Mesothelial cell of epicardium (in vitro differentiated cells): ENCODE measurements at regions not wholly inside any gene's neighbourhood (a gene's known extent, or its start where the extent isn't known, plus 50 kb on each side); places are given as distances from the start of the nearest gene placed in this dataset.
A peak's percentile ranks its signal among the peaks of the same experiment; 100 is the strongest.

Experiments used
- DNase-seq, 2 experiments: peaks; one replicate each; pipeline ENCODE4 v3.0.0; 2021; ENCODE audit warnings: low spot score in 2 of 2; ENCODE audit not compliant: unreplicated experiment in 2 of 2
- H3K27ac Mint-ChIP-seq: 2 replicates; pipeline ENCODE4 v1.8.0; 2021; ENCODE audit warnings: mixed read lengths
- H3K27me3 Mint-ChIP-seq: 2 replicates; pipeline ENCODE4 v1.8.0; 2021; ENCODE audit warnings: low read depth, mixed read lengths
- H3K36me3 Mint-ChIP-seq: 2 replicates; pipeline ENCODE4 v1.8.0; 2021; ENCODE audit warnings: mixed read lengths
- H3K4me1 Mint-ChIP-seq: 2 replicates; pipeline ENCODE4 v1.8.0; 2021; ENCODE audit warnings: mixed read lengths
- H3K4me3 Mint-ChIP-seq: 2 replicates; pipeline ENCODE4 v1.8.0; 2021; ENCODE audit warnings: mild to moderate bottlenecking, moderate library complexity, mixed read lengths
- H3K9me3 Mint-ChIP-seq: 2 replicates; pipeline ENCODE4 v1.8.0; 2021; ENCODE audit warnings: mixed read lengths
- CTCF ChIP-seq: fragments of 200-600 bp; sonication (generic); IDR thresholded peaks from one replicate; pipeline ENCODE4 v1.5.0; 2021; ENCODE audit warnings: antibody characterized with exemption; ENCODE audit not compliant: unreplicated experiment

GRCh38 chr15:29968895-29969561 is 113.7 kb upstream of the GOLGA8J start:
- peaks cover 4% of the 10 kb centered on the region for H3K36me3 Mint-ChIP-seq
- H3K9me3 Mint-ChIP-seq, result peaks cover 21% of the 10 kb centered on the region
- no peak overlapping the region for H3K27ac Mint-ChIP-seq
- H3K27me3 Mint-ChIP-seq, result peaks cover 61% of the 10 kb centered on the region
- TF ChIP-seq CTCF, result no peak
- peak overlapping the region; percentile 67 for H3K4me3 Mint-ChIP-seq
- no peaks in the 10 kb centered on the region for H3K4me1 Mint-ChIP-seq
- peak in 1 of 2 experiments; percentile 26 for DNase-seq

GRCh38 chr15:29968099-29968894 is 114.5 kb upstream of the GOLGA8J start:
- no peak overlapping the region for H3K27ac Mint-ChIP-seq
- peaks cover 4% of the 10 kb centered on the region for H3K36me3 Mint-ChIP-seq
- peaks cover 20% of the 10 kb centered on the region for H3K9me3 Mint-ChIP-seq
- peak overlapping the region; percentile 66 for H3K4me3 Mint-ChIP-seq
- no peaks in the 10 kb centered on the region for H3K4me1 Mint-ChIP-seq
- TF ChIP-seq CTCF, result no peak
- peak; percentile 34 to 58 for DNase-seq
- H3K27me3 Mint-ChIP-seq, result peaks cover 62% of the 10 kb centered on the region

- Mint-ChIP-seq H3K27ac (no peak overlapping the region), H3K27me3 (peaks cover 40% of the 10 kb centered on the region), H3K36me3 (no peaks in the 10 kb centered on the region), H3K4me3 (no peak overlapping the region), H3K4me1 (no peaks in the 10 kb centered on the region), H3K9me3 (no peaks in the 10 kb centered on the region)
- no peak for DNase-seq
- TF ChIP-seq CTCF, result no peak
Measured at GRCh38 chr15:29962407-29962806, 120.3 kb upstream of the GOLGA8J start.

GRCh38 chr15:29959384-29960137 is 123.2 kb upstream of the GOLGA8J start:
- no peaks in the 10 kb centered on the region for H3K36me3 Mint-ChIP-seq
- H3K4me3 Mint-ChIP-seq, result no peak overlapping the region
- no peaks in the 10 kb centered on the region for H3K9me3 Mint-ChIP-seq
- H3K4me1 Mint-ChIP-seq, result no peaks in the 10 kb centered on the region
- TF ChIP-seq CTCF, result no peak
- no peak for DNase-seq
- H3K27ac Mint-ChIP-seq, result no peak overlapping the region
- H3K27me3 Mint-ChIP-seq, result peaks cover 25% of the 10 kb centered on the region

- no peak for DNase-seq
- Mint-ChIP-seq H3K27ac (no peak overlapping the region), H3K27me3 (peaks cover 3% of the 10 kb centered on the region), H3K36me3 (no peaks in the 10 kb centered on the region), H3K4me1 (peaks cover 2% of the 10 kb centered on the region), H3K4me3 (no peak overlapping the region), H3K9me3 (no peaks in the 10 kb centered on the region)
- TF ChIP-seq CTCF, result no peak
Measured at GRCh38 chr15:29952225-29952624, 130.0 kb upstream of the TJP1 start.
